ENCODE measurements at regions not wholly inside any gene's neighbourhood (a gene's known extent, or its start where the extent isn't known, plus 50 kb on each side); places are given as distances from the start of the nearest gene placed in this dataset.

- no peak overlapping the region for H2BK5ac ChIP-seq (ENCODE audit: insufficient read length, low read length)
- TF ChIP-seq, protein P1, sequence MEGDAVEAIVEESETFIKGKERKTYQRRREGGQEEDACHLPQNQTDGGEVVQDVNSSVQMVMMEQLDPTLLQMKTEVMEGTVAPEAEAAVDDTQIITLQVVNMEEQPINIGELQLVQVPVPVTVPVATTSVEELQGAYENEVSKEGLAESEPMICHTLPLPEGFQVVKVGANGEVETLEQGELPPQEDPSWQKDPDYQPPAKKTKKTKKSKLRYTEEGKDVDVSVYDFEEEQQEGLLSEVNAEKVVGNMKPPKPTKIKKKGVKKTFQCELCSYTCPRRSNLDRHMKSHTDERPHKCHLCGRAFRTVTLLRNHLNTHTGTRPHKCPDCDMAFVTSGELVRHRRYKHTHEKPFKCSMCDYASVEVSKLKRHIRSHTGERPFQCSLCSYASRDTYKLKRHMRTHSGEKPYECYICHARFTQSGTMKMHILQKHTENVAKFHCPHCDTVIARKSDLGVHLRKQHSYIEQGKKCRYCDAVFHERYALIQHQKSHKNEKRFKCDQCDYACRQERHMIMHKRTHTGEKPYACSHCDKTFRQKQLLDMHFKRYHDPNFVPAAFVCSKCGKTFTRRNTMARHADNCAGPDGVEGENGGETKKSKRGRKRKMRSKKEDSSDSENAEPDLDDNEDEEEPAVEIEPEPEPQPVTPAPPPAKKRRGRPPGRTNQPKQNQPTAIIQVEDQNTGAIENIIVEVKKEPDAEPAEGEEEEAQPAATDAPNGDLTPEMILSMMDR (conservative IDR thresholded peaks at IDR 0.05): no peak
- no peak overlapping the region for H3T11ph ChIP-seq (ENCODE audit: low read length)
- peaks cover 1% of the 10 kb centered on the region; the same call in 1 of the 2 replicates for H3K27me3 Mint-ChIP-seq (ENCODE audit: low read depth)
- H3K79me2 ChIP-seq (ENCODE audit: insufficient read depth, low read length): no peaks in the 10 kb centered on the region
- no peak overlapping the region for H3K14ac ChIP-seq (ENCODE audit: insufficient read depth, low read length)
- no peaks in the 10 kb centered on the region for H3K79me1 ChIP-seq (ENCODE audit: insufficient read depth, low read depth, low read length, poor library complexity, severe bottlenecking)
- no peaks in the 10 kb centered on the region for H3K36me3 Mint-ChIP-seq (ENCODE audit: insufficient read depth in 1 of 3, low read depth in 3 of 3)
- H4K91ac ChIP-seq (ENCODE audit: insufficient read length, low read depth, low read length): no peak overlapping the region
- H2BK12ac ChIP-seq (ENCODE audit: insufficient read length, low read depth, low read length): no peak overlapping the region
- no peaks in the 10 kb centered on the region for H3K23me2 ChIP-seq (ENCODE audit: insufficient read length, low read depth, low read length, poor library complexity, severe bottlenecking)
- H2BK120ac ChIP-seq (ENCODE audit: low read depth, low read length, poor library complexity, severe bottlenecking): no peak overlapping the region
- H2BK15ac ChIP-seq (ENCODE audit: low read depth, low read length): no peak overlapping the region
- WGBS (ENCODE audit: extremely low coverage, insufficient read length, low lambda C conversion rate): no CpG with 5 or more reads among the region's 4 CpGs
- no peak overlapping the region for H3K4me3 Mint-ChIP-seq
- H3K4me1 Mint-ChIP-seq: peaks cover 9 to 13% of the 10 kb centered on the region in 2 experiments
- H2AK5ac ChIP-seq (ENCODE audit: insufficient read length, low read length): no peak overlapping the region
- H3K18ac ChIP-seq (ENCODE audit: insufficient read length, low read depth, low read length): no peak overlapping the region
- no peak overlapping the region for H4K5ac ChIP-seq (ENCODE audit: insufficient read length, low read depth, low read length)
- no peak overlapping the region for H2AFZ ChIP-seq (ENCODE audit: low read length)
- no peaks in the 10 kb centered on the region for H3K27me3 ChIP-seq (ENCODE audit: insufficient read depth, low read length)
- H3K27ac Mint-ChIP-seq: no peak overlapping the region
- H3K23ac ChIP-seq (ENCODE audit: insufficient read length, low read depth, low read length): no peak overlapping the region
- H3K9ac ChIP-seq (ENCODE audit: extremely low read depth, insufficient read length, low read length): no peak overlapping the region
- no peaks in the 10 kb centered on the region for H3K9me3 Mint-ChIP-seq
- no peak overlapping the region for H2BK20ac ChIP-seq (ENCODE audit: low read depth, low read length, poor library complexity, severe bottlenecking)
- H3K9me3 ChIP-seq (ENCODE audit: control insufficient read depth, low read depth, low read length): no peaks in the 10 kb centered on the region
- H3K27ac ChIP-seq (ENCODE audit: insufficient read length, low read depth, low read length): no peak overlapping the region
- H4K20me1 ChIP-seq (ENCODE audit: control insufficient read depth, insufficient read depth, insufficient read length): no peaks in the 10 kb centered on the region
- H3K4me1 ChIP-seq (ENCODE audit: insufficient read depth, low read length): no peaks in the 10 kb centered on the region
- DNase-seq: no peak
- H4K8ac ChIP-seq (replicated peaks; ENCODE audit: insufficient read length, low read depth, low read length): no peak overlapping the region
- no peak overlapping the region for H3K56ac ChIP-seq (ENCODE audit: insufficient read length, low read depth, low read length)
- H3K4ac ChIP-seq (ENCODE audit: low read depth, low read length): no peak overlapping the region
- no peak overlapping the region for H3K4me2 ChIP-seq (ENCODE audit: insufficient read depth, insufficient read length, low read length)
Measured at GRCh38 chr6:163743796-163744195, 329.3 kb downstream of the QKI start.

All from H9 (cell line).